HL-60 (cell line): ENCODE measurements at regions not wholly inside any gene's neighbourhood (a gene's known extent, or its start where the extent isn't known, plus 50 kb on each side); places are given as distances from the start of the nearest gene placed in this dataset.

Source experiments
- CTCF ChIP-seq: IDR thresholded peaks from one replicate; pipeline ENCODE4 v1.5.1; 2011; ENCODE audit warnings: low read length, control low read depth, inconsistent platforms; ENCODE audit not compliant: insufficient read depth
- GABPA ChIP-seq: IDR thresholded peaks from 2 replicates; pipeline ENCODE4 v1.6.1; 2012; ENCODE audit warnings: low read depth
- POLR2AphosphoS5 ChIP-seq: IDR thresholded peaks from 2 replicates; pipeline ENCODE4 v1.6.1; 2012; ENCODE audit warnings: low read depth
- REST ChIP-seq: IDR thresholded peaks from 2 replicates; pipeline ENCODE4 v1.6.1; 2012; ENCODE audit warnings: low read depth; ENCODE audit not compliant: insufficient replicate concordance
- SPI1 ChIP-seq: IDR thresholded peaks from 2 replicates; pipeline ENCODE4 v1.6.1; 2012; ENCODE audit warnings: low read depth, mild to moderate bottlenecking, borderline replicate concordance

GRCh38 chr4:33090910-33091309, 2370.7 kb downstream of the PCDH7 start:
- no peak for TF ChIP-seq CTCF
- TF ChIP-seq POLR2AphosphoS5: no peak
- no peak for TF ChIP-seq REST
- TF ChIP-seq GABPA: no peak
- TF ChIP-seq SPI1: no peak
